Superior temporal gyrus (tissue), 1 donor: ENCODE measurements at regions not wholly inside any gene's neighbourhood (a gene's known extent, or its start where the extent isn't known, plus 50 kb on each side); places are given as distances from the start of the nearest gene placed in this dataset.
"Not testable (repeated sequence)": the region's sequence is repeated elsewhere in the genome, so short reads cannot be mapped to it uniquely, and the experiment has no call there.

Experiments used
- DNase-seq: peaks from one replicate; pipeline ENCODE4 v3.0.0-alpha.2; 2016; ENCODE audit errors: extremely low spot score

DNA sequence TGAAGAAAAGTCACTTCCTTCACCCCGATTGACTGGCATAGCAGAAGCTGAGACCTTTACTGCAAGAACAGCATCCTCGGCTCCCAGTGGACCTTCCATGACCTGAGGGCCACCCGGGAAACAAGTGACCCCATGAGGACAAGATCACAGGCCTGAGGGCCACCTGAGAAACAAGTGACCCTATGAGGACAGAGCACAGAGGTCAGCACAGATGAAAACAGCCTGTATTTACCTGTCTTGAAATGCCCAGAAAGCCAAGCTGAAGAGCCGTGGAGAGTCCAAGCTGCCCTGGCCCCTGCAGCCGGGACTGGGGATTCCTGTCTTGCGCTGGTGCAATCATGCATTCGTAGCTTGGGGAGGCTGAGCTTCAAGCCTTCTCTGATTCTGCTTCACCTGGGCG is 114.2 kb upstream of the SPACA7 start:
- DNase-seq = no peak

DNA sequence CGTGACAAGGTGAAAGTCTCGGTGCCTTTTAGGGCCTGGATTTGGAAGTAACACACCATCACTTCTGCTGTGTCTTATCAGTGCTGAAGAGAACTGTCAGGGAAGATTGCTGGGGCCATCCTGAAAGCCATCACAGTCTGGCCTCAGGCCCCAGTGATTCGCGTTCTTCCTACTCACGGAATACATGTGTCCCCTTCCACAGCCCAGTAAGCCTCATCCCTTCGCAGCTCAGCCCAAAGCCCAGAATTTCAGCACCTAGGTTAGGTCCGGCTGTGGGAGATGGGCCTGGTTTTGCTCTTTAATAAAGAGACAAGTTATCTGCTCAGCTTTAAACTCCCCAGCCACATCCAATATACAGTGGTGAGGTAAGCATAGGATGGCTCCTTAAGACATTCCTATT is 113.0 kb upstream of the SPACA7 start:
- DNase-seq = no peak

DNA sequence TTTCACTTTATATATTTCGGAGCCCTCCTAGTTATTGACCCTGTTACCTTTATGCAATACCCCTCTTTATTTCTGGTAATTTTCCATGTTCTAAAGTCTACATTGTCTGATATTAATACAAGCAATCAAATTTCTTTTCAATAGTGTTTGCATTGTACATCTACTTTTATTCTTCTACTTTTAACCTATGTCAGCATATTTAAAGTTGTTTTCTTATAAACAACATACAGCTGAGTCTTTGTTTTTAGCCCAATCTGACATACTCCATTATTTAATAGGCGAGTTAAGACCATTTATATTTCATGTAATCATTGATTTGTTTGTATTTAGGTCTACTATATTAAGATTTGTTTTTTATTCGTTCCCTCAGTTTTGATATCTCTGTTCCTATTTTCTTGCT is 108.5 kb upstream of the SPACA7 start:
- DNase-seq = no peak

DNA sequence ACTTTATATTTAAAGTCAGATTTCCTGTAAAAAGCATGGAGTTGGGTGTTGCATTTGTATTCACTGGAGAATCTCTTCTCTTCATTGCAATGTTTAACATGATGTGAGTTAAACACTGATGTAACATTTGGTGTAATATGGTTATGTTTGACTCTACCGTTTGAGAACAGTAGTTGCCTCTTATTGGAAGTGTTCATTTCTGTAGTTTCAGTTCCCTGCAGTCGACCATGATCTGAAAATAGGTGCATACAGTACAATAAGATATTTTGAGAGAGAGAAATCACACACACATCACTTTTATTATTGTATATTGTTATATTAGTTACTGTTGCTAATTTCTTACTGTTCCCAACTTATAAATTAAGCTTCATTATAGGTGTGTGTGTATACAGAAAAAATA is 105.2 kb upstream of the SPACA7 start:
- no peak for DNase-seq

DNA sequence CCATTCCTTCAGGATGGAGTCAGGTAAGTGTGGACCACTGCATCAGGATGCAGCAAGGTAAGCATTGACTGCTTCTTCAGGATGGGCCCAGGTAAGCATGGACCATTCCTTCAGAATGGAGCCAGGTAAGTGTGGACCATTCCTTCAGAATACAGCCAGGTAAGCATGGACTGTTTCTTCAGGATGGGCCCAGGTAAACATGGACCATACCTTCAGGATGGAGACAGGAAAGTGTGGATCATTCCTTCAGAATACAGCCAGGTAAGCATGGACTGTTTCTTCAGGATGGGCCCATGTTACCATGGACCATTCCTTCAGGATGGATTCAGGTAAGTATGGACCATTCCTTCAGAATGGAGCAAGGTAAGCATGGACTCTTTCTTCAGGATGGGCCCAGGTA is 89.4 kb upstream of the SPACA7 start:
- not testable (repeated sequence) for DNase-seq

DNA sequence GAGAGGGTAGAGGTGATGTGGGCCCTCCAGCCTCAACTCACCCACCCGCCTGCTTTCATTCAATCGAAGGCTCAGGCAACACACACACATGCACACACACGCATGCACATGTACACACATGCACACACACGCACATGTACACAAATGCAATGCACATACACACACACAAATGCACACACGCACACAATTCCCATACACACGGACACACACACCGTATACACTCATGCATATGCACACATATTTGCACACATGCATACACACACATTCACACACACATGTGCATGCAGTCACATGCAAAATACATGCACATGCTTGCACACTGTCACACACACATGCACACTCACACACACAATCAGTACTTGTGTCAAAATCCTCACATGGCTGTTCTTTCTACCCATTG is 55.9 kb upstream of the SPACA7 start:
- no peak for DNase-seq

DNA sequence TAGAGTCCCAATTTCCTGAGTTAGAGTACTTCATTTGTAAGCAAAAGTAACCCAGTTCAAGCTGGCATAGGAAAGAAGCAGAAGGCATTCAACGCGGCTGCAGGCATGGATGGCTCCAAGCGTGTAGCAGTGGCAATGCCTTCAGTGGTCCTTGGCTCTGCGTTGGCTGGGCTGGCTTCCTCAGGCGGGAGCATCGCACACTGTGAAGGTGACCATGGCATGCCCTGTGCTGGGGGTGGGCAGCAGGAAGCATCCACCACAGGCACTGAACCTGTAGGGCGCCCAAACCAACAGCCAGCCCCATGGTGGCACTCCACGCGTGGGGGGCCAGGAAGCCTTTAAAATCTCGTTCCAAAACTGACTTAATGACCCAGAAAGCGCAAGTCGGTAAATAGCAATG is 53.6 kb upstream of the SPACA7 start:
- DNase-seq = no peak

DNA sequence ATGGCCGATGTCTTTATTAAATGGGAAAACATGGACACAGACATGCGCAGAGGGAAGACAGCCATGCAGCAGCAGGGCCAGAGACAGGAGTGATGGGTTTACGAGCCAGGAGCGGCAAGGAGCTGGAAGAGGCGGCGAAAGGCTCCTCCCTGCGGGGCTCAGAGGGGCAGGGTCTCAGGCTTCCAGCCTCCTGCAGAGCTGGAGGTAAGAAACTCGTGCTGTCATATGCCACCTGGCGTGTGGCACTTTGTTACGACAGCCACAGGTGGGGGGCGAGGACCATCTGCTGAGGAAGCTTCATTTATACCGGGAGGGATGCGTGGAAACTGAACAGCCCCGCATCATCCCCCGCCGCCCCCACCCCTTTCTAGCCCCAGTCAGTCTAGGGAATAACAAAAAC is 52.0 kb upstream of the SPACA7 start:
- DNase-seq = no peak

DNA sequence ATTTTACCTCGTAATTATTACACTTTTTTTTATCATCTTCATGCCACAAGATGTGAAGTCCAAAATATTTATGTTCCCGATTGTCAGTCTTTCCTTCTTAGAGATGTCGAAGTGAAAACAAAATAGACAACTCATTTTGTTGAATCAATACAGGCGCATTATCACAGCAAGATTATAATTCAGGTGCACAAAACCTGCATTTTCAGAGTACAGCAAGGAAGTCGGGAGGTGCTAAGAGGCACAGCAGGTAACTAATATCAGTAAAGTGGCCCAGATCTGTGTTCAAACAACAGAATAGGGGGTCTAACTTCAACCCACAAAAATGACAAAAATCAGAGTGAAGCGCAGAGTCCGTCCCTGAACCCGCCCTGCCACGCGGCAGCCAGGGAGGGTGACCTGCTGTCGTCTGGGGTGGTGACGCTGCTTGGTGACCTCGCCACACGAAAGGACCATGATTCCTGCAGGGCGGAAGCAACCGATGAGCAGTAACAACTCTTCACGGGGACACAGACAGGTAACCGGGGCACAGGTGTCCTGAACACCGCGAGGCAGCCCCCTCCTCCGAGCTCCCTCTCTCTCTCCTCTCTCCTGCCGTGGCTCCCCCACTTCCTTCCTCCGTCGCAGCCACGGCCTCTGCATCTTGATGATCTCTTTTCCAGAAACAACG is 50.9 kb upstream of the SPACA7 start:
- DNase-seq = no peak

DNA sequence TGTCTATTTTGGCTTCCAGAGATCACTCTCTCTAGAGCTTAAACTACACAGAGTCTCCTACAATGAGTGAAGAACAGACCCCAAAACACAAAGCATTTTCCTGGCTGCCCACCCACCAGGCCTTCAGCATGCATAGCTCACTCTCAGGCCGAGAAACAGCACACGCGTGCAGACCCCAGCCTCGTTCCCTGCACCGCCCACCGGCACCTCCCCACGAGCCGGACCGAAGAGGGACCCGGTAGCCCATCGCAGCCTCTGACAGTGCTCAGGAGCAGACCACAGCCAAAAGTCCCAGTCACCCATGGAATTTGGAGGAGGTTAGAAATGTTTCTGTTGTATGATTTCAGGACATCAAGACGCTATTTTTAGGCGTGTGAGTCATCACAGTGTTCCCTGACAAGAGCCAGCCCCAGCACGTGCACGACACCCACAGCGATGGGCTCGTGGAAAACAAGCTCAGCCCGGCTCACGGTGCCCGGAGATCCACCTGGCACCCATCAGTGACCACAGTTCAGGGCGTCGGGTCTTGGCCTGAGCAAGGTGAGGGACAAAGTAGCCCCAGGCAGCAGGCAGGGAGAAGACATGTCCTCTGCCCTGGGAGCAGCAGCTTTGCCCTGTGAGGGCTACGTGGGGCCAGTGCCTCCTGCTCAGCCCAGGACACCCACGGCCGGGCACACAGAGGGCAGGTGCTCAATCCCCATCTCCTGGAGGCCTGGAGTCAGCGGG is 50.1 kb upstream of the SPACA7 start:
- DNase-seq = no peak
